HepG2 (cell line): ENCODE measurements at regions not wholly inside any gene's neighbourhood (a gene's known extent, or its start where the extent isn't known, plus 50 kb on each side); places are given as distances from the start of the nearest gene placed in this dataset.

ENCODE experiments used
- ATM ChIP-seq: fragments of 450-650 bp; IDR thresholded peaks from 2 replicates; pipeline ENCODE4 v1.7.1; 2017; ENCODE audit warnings: mild to moderate bottlenecking, borderline replicate concordance
- BHLHE40 ChIP-seq: IDR thresholded peaks from 2 replicates; pipeline ENCODE4 v1.6.1; 2011; ENCODE audit warnings: low read length, improper control_type of control experiment
- CTCF ChIP-seq: sonication (generic); formaldehyde crosslinking; IDR thresholded peaks from 2 replicates; pipeline ENCODE4 v1.5.0; 2020; ENCODE audit warnings: mild to moderate bottlenecking, missing genetic modification reagents, moderate library complexity
- ELF1 ChIP-seq: sonication (generic); formaldehyde crosslinking; IDR thresholded peaks from 2 replicates; pipeline ENCODE4 v1.4.0; 2020; ENCODE audit warnings: missing genetic modification reagents
- ERF ChIP-seq: IDR thresholded peaks from 2 replicates; pipeline ENCODE4 v1.6.1; 2018; ENCODE audit warnings: missing biosample characterization, missing genetic modification reagents
- FOXA1 ChIP-seq, 2 experiments: fragments of 450-650 bp in 1 of 2; sonication (generic) in 1 of 2; formaldehyde crosslinking in 1 of 2; IDR thresholded peaks; 2 replicates each; pipeline versions ENCODE4 v1.4.0 to v1.6.1; 2016 to 2020; ENCODE audit warnings: missing genetic modification reagents in 1 of 2
- JUNB ChIP-seq: sonication (generic); formaldehyde crosslinking; IDR thresholded peaks from 2 replicates; pipeline ENCODE4 v1.8.0; 2022; ENCODE audit warnings: missing genetic modification reagents, mild to moderate bottlenecking, borderline replicate concordance
- NCOA1 ChIP-seq: sonication (generic); formaldehyde crosslinking; IDR thresholded peaks from 2 replicates; pipeline ENCODE4 v1.9.0; 2021; ENCODE audit warnings: missing genetic modification reagents
- NR2F6 ChIP-seq, 2 experiments: IDR thresholded peaks; 2 replicates each; pipeline ENCODE4 v1.6.1; 2016; ENCODE audit warnings: antibody characterized with exemption in 1 of 2, mild to moderate bottlenecking in 1 of 2
- SATB2 ChIP-seq: sonication (generic); formaldehyde crosslinking; IDR thresholded peaks from 2 replicates; pipeline ENCODE4 v1.5.0; 2020; ENCODE audit warnings: missing genetic modification reagents
- SCMH1 ChIP-seq: sonication (generic); formaldehyde crosslinking; IDR thresholded peaks from 2 replicates; pipeline ENCODE4 v1.9.0; 2021; ENCODE audit warnings: missing genetic modification reagents, mild to moderate bottlenecking, borderline replicate concordance
- SMARCC2 ChIP-seq: fragments of 450-650 bp; IDR thresholded peaks from 2 replicates; pipeline ENCODE4 v1.6.1; 2017; ENCODE audit warnings: antibody characterized with exemption, mild to moderate bottlenecking
- SNAI1 ChIP-seq: sonication (generic); formaldehyde crosslinking; IDR thresholded peaks from 2 replicates; pipeline ENCODE4 v1.5.0; 2020; ENCODE audit warnings: mild to moderate bottlenecking, missing genetic modification reagents, borderline replicate concordance
- TBX3 ChIP-seq: fragments of 450-650 bp; IDR thresholded peaks from 2 replicates; pipeline ENCODE4 v1.6.1; 2017; ENCODE audit warnings: antibody characterized with exemption, mild to moderate bottlenecking, inconsistent platforms, borderline replicate concordance
- TCF12 ChIP-seq, 2 experiments: fragments of 450-650 bp in 1 of 2; sonication (generic) in 1 of 2; formaldehyde crosslinking in 1 of 2; IDR thresholded peaks; 2 replicates each; pipeline versions ENCODE4 v1.6.1 to v1.8.0; 2017 to 2022; ENCODE audit warnings: antibody characterized with exemption in 1 of 2, mild to moderate bottlenecking in 1 of 2, missing genetic modification reagents in 1 of 2, moderate library complexity in 1 of 2
- TEF ChIP-seq: sonication (generic); formaldehyde crosslinking; IDR thresholded peaks from 2 replicates; pipeline ENCODE4 v1.5.0; 2020; ENCODE audit warnings: missing genetic modification reagents
- U2AF1 ChIP-seq: fragments of 200-400 bp; formaldehyde crosslinking; optimal IDR thresholded peaks from 2 replicates; pipeline ENCODE3; 2017; ENCODE audit warnings: mild to moderate bottlenecking, low read depth, low read length
- ZC3H4 ChIP-seq: sonication (generic); formaldehyde crosslinking; IDR thresholded peaks from 2 replicates; pipeline ENCODE4 v1.4.0; 2020; ENCODE audit warnings: missing genetic modification reagents, borderline replicate concordance
- ZEB1 ChIP-seq: IDR thresholded peaks from 2 replicates; pipeline ENCODE4 v1.6.1; 2012; ENCODE audit warnings: mild to moderate bottlenecking, low read depth, inconsistent platforms; ENCODE audit not compliant: insufficient replicate concordance
- ZFP1 ChIP-seq: IDR thresholded peaks from 2 replicates; pipeline ENCODE4 v1.6.1; 2016
- ZMAT3 ChIP-seq: sonication (generic); formaldehyde crosslinking; conservative IDR thresholded peaks from 2 replicates; pipeline ENCODE4 v1.7.0; 2021; ENCODE audit warnings: missing genetic modification reagents
- ZNF329 ChIP-seq: sonication (generic); formaldehyde crosslinking; IDR thresholded peaks from 2 replicates; pipeline ENCODE4 v1.9.0; 2021; ENCODE audit warnings: low read depth, mild to moderate bottlenecking, missing genetic modification reagents
- ZNF337 ChIP-seq: sonication (generic); formaldehyde crosslinking; IDR thresholded peaks from 2 replicates; pipeline ENCODE4 v1.5.1; 2020; ENCODE audit warnings: missing genetic modification reagents, low read depth, mild to moderate bottlenecking, borderline replicate concordance
- ZNF382 ChIP-seq: sonication (generic); formaldehyde crosslinking; IDR thresholded peaks from 2 replicates; pipeline ENCODE4 v1.5.0; 2020; ENCODE audit warnings: missing genetic modification reagents, mild to moderate bottlenecking, borderline replicate concordance
- ZNF446 ChIP-seq: sonication (generic); formaldehyde crosslinking; IDR thresholded peaks from 2 replicates; pipeline ENCODE4 v1.5.0; 2020; ENCODE audit warnings: mild to moderate bottlenecking, missing genetic modification reagents
- ZNF670 ChIP-seq: sonication (generic); formaldehyde crosslinking; IDR thresholded peaks from 2 replicates; pipeline ENCODE4 v1.8.0; 2022; ENCODE audit warnings: mild to moderate bottlenecking, missing genetic modification reagents, borderline replicate concordance
- ZSCAN12 ChIP-seq: sonication (generic); formaldehyde crosslinking; IDR thresholded peaks from 2 replicates; pipeline ENCODE4 v1.9.0; 2021; ENCODE audit warnings: mild to moderate bottlenecking, missing genetic modification reagents
- TF ChIP-seq, protein P1 (sequence below): sonication (generic); formaldehyde crosslinking; IDR thresholded peaks from 2 replicates; pipeline ENCODE4 v1.4.0; 2020; ENCODE audit warnings: missing genetic modification reagents

GRCh38 chr4:123856689-123857545 is 460.3 kb downstream of the SPRY1 start (continued):
- peak; percentile 55; the same call in 1 of the 2 replicates for TF ChIP-seq NR2F6 (IDR thresholded peaks at IDR 0.05)
- peak; percentile 64 for TF ChIP-seq NR2F6 (CRISPR knock-in tag; IDR thresholded peaks at IDR 0.05)
- TF ChIP-seq U2AF1, result no peak
- TF ChIP-seq ZNF382 (CRISPR knock-in tag), result no peak
- TF ChIP-seq SCMH1 (CRISPR knock-in tag), result no peak
- no peak; the same call in 1 of the 2 replicates for TF ChIP-seq SATB2 (CRISPR knock-in tag)
- TF ChIP-seq ZEB1, result no peak
- TF ChIP-seq ERF, result peak; percentile 81
- peak; percentile 66 for TF ChIP-seq ELF1 (CRISPR knock-in tag)
- no peak for TF ChIP-seq BHLHE40
- TF ChIP-seq ZC3H4 (CRISPR knock-in tag), result no peak
- TF ChIP-seq ZSCAN12 (CRISPR knock-in tag), result no peak
- no peak for TF ChIP-seq TEF (CRISPR knock-in tag)
- 0 out of 2 replicates have a peak, but pooled peaks have one; percentile 66 for TF ChIP-seq ZNF670 (CRISPR knock-in tag)
- TF ChIP-seq ZNF337 (CRISPR knock-in tag), result no peak
- TF ChIP-seq FOXA1 (IDR thresholded peaks at IDR 0.05), result no peak
- TF ChIP-seq FOXA1 (CRISPR knock-in tag; IDR thresholded peaks at IDR 0.05), result peak; percentile 74
- no peak for TF ChIP-seq SNAI1 (CRISPR knock-in tag)
- TF ChIP-seq ZFP1, result 0 out of 2 replicates have a peak, but pooled peaks have one; percentile 40
- peak; percentile 11; the same call in 1 of the 2 replicates for TF ChIP-seq CTCF
- TF ChIP-seq SMARCC2, result no peak
- 0 out of 2 replicates have a peak, but pooled peaks have one; percentile 36 for TF ChIP-seq ZMAT3 (CRISPR knock-in tag)
- no peak for TF ChIP-seq NCOA1 (CRISPR knock-in tag)
- TF ChIP-seq, protein P1, sequence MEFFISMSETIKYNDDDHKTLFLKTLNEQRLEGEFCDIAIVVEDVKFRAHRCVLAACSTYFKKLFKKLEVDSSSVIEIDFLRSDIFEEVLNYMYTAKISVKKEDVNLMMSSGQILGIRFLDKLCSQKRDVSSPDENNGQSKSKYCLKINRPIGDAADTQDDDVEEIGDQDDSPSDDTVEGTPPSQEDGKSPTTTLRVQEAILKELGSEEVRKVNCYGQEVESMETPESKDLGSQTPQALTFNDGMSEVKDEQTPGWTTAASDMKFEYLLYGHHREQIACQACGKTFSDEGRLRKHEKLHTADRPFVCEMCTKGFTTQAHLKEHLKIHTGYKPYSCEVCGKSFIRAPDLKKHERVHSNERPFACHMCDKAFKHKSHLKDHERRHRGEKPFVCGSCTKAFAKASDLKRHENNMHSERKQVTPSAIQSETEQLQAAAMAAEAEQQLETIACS, result no peak
- 0 out of 2 replicates have a peak, but pooled peaks have one; percentile 34 for TF ChIP-seq ZNF329 (CRISPR knock-in tag)
- TF ChIP-seq JUNB (CRISPR knock-in tag), result no peak
- no peak for TF ChIP-seq ZNF446 (CRISPR knock-in tag)
- no peak for TF ChIP-seq TBX3
- TF ChIP-seq ATM, result no peak
- no peak for TF ChIP-seq TCF12 (IDR thresholded peaks at IDR 0.05)
- peak; percentile 56; the same call in 1 of the 2 replicates for TF ChIP-seq TCF12 (CRISPR knock-in tag; IDR thresholded peaks at IDR 0.05)
